Neural cell (in vitro differentiated cells): ENCODE measurements at regions not wholly inside any gene's neighbourhood (a gene's known extent, or its start where the extent isn't known, plus 50 kb on each side); places are given as distances from the start of the nearest gene placed in this dataset.

ENCODE experiments used
- H2AFZ ChIP-seq: fragments of 200-600, 300-800 bp; sonication (generic), shearing (Covaris generic); 2 replicates; pipeline ENCODE4 v1.6.0; 2014; ENCODE audit warnings: low read depth, mild to moderate bottlenecking, antibody characterized with exemption, low read length, moderate library complexity
- H3F3A ChIP-seq: fragments of 200-600 bp; shearing (Covaris generic); 2 replicates; pipeline ENCODE4 v1.6.1; 2016; ENCODE audit warnings: mild to moderate bottlenecking, moderate library complexity, mixed read lengths, antibody characterized with exemption, low read length; ENCODE audit not compliant: insufficient read depth, poor library complexity, severe bottlenecking
- H3K27ac ChIP-seq: fragments of 200-600, 300-800 bp; sonication (generic), shearing (Covaris generic); 2 replicates; pipeline ENCODE4 v1.5.1; 2014; ENCODE audit warnings: mild to moderate bottlenecking, low read length, moderate library complexity
- H3K27me3 ChIP-seq: fragments of 300-800, 200-600 bp; sonication (generic), shearing (Covaris generic); 2 replicates; pipeline ENCODE4 v1.6.0; 2014; ENCODE audit warnings: mild to moderate bottlenecking, low read depth, low read length, moderate library complexity; ENCODE audit not compliant: insufficient read depth
- H3K36me3 ChIP-seq: fragments of 300-800, 200-600 bp; sonication (generic), shearing (Covaris generic); 2 replicates; pipeline ENCODE4 v1.5.1; 2014; ENCODE audit warnings: mild to moderate bottlenecking, antibody characterized with exemption, low read length, moderate library complexity; ENCODE audit not compliant: insufficient read depth
- H3K4me2 ChIP-seq: fragments of 300-800, 200-600 bp; sonication (generic), shearing (Covaris generic); 2 replicates; pipeline ENCODE4 v1.6.0; 2014; ENCODE audit warnings: mild to moderate bottlenecking, low read length
- H3K4me3 ChIP-seq: fragments of 300-800, 200-600 bp; sonication (generic), shearing (Covaris generic); 2 replicates; pipeline ENCODE4 v1.5.1; 2014; ENCODE audit warnings: mild to moderate bottlenecking, low read length, moderate library complexity
- H3K79me2 ChIP-seq: fragments of 200-600 bp; shearing (Covaris generic); replicated peaks from 2 replicates; pipeline ENCODE4 v1.6.0; 2014; ENCODE audit warnings: mild to moderate bottlenecking, low read length, moderate library complexity; ENCODE audit not compliant: insufficient read depth
- H3K9ac ChIP-seq: fragments of 300-800, 200-600 bp; sonication (generic), shearing (Covaris generic); 2 replicates; pipeline ENCODE4 v1.6.1; 2016; ENCODE audit warnings: mild to moderate bottlenecking, low read length, mixed read lengths
- H3K9me2 ChIP-seq: fragments of 200-600 bp; shearing (Covaris generic); 2 replicates; pipeline ENCODE4 v1.6.1; 2016; ENCODE audit warnings: mild to moderate bottlenecking, low read length, mixed read lengths; ENCODE audit not compliant: insufficient read depth
- H3K9me3 ChIP-seq: fragments of 200-600, 300-800 bp; sonication (generic), shearing (Covaris generic); 2 replicates; pipeline ENCODE4 v1.6.1; 2016; ENCODE audit warnings: mild to moderate bottlenecking, mixed run types, low read length, moderate library complexity, mixed read lengths
- H4K20me1 ChIP-seq: fragments of 200-600 bp; shearing (Covaris generic); 2 replicates; pipeline ENCODE4 v1.6.1; 2016; ENCODE audit warnings: mild to moderate bottlenecking, mixed run types; ENCODE audit not compliant: insufficient read depth
- CTCF ChIP-seq: fragments of 450-650 bp; IDR thresholded peaks from 2 replicates; pipeline ENCODE4 v1.5.1; 2014; ENCODE audit warnings: antibody characterized with exemption, mild to moderate bottlenecking, moderate library complexity; ENCODE audit not compliant: poor library complexity, severe bottlenecking
- EP300 ChIP-seq: fragments of 450-650 bp; conservative IDR thresholded peaks from 2 replicates; pipeline ENCODE4 v1.6.1; 2014; ENCODE audit warnings: antibody characterized with exemption, mild to moderate bottlenecking, moderate library complexity; ENCODE audit not compliant: poor library complexity, severe bottlenecking
- EZH2 ChIP-seq: fragments of 200-600, 300-800 bp; shearing (Covaris generic), sonication (generic); IDR thresholded peaks from 2 replicates; pipeline ENCODE4 v1.6.1; 2014; ENCODE audit warnings: antibody characterized with exemption, low read length, borderline replicate concordance, mild to moderate bottlenecking; ENCODE audit not compliant: insufficient read depth, poor library complexity, severe bottlenecking
- MXI1 ChIP-seq: fragments of 450-650 bp; conservative IDR thresholded peaks from 2 replicates; pipeline ENCODE4 v1.6.1; 2014; ENCODE audit warnings: antibody characterized with exemption, mild to moderate bottlenecking; ENCODE audit not compliant: poor library complexity, severe bottlenecking
- POLR2AphosphoS5 ChIP-seq: IDR thresholded peaks from 2 replicates; pipeline ENCODE4 v1.6.1; 2012
- RAD21 ChIP-seq: fragments of 450-650 bp; conservative IDR thresholded peaks from 2 replicates; pipeline ENCODE4 v1.6.1; 2014; ENCODE audit warnings: antibody characterized with exemption, mild to moderate bottlenecking, moderate library complexity
- REST ChIP-seq: IDR thresholded peaks from 2 replicates; pipeline ENCODE4 v1.6.1; 2012; ENCODE audit warnings: borderline replicate concordance
- SMC3 ChIP-seq: fragments of 450-650 bp; conservative IDR thresholded peaks from 2 replicates; pipeline ENCODE4 v1.6.1; 2014; ENCODE audit warnings: antibody characterized with exemption, mild to moderate bottlenecking, moderate library complexity; ENCODE audit not compliant: poor library complexity
- TAF1 ChIP-seq: IDR thresholded peaks from 2 replicates; pipeline ENCODE4 v1.6.1; 2012; ENCODE audit warnings: low read depth

- no peak overlapping the region for H3K27ac ChIP-seq
- no peaks in the 10 kb centered on the region for H3K9me2 ChIP-seq
- no peak for TF ChIP-seq EZH2
- TF ChIP-seq RAD21: no peak
- TF ChIP-seq MXI1: no peak
- no peak for TF ChIP-seq EP300
- no peak for TF ChIP-seq CTCF
- no peak for TF ChIP-seq REST
- no peak for TF ChIP-seq TAF1
- no peak for TF ChIP-seq POLR2AphosphoS5
- no peak for TF ChIP-seq SMC3
- no peaks in the 10 kb centered on the region for H3K36me3 ChIP-seq
- H4K20me1 ChIP-seq: no peaks in the 10 kb centered on the region
- no peak overlapping the region for H3K9ac ChIP-seq
- H2AFZ ChIP-seq: no peak overlapping the region
- H3K4me2 ChIP-seq: no peak overlapping the region
- no peaks in the 10 kb centered on the region for H3F3A ChIP-seq
- H3K27me3 ChIP-seq: no peaks in the 10 kb centered on the region
- H3K79me2 ChIP-seq: peaks cover 3% of the 10 kb centered on the region
- H3K4me3 ChIP-seq: no peak overlapping the region
- H3K9me3 ChIP-seq: peaks cover 4% of the 10 kb centered on the region
Measured at GRCh38 chr6:147925826-147926225, 416.8 kb upstream of the SASH1 start.

GRCh38 chr6:147930745-147931144, 411.9 kb upstream of the SASH1 start:
- no peaks in the 10 kb centered on the region for H3K36me3 ChIP-seq
- no peaks in the 10 kb centered on the region for H3F3A ChIP-seq
- no peaks in the 10 kb centered on the region for H3K27me3 ChIP-seq
- no peaks in the 10 kb centered on the region for H3K79me2 ChIP-seq
- H3K4me3 ChIP-seq: no peak overlapping the region
- H2AFZ ChIP-seq: no peak overlapping the region
- peaks cover 4% of the 10 kb centered on the region for H3K9me3 ChIP-seq
- H4K20me1 ChIP-seq: no peaks in the 10 kb centered on the region
- H3K27ac ChIP-seq: no peak overlapping the region
- no peak overlapping the region for H3K4me2 ChIP-seq
- H3K9ac ChIP-seq: no peak overlapping the region
- H3K9me2 ChIP-seq: no peaks in the 10 kb centered on the region
- TF ChIP-seq POLR2AphosphoS5: no peak
- no peak for TF ChIP-seq EP300
- no peak for TF ChIP-seq CTCF
- no peak for TF ChIP-seq SMC3
- no peak for TF ChIP-seq TAF1
- TF ChIP-seq REST: no peak
- TF ChIP-seq MXI1: no peak
- TF ChIP-seq RAD21: no peak
- no peak for TF ChIP-seq EZH2
